ENCODE measurements at regions not wholly inside any gene's neighbourhood (a gene's known extent, or its start where the extent isn't known, plus 50 kb on each side); places are given as distances from the start of the nearest gene placed in this dataset.

DNA sequence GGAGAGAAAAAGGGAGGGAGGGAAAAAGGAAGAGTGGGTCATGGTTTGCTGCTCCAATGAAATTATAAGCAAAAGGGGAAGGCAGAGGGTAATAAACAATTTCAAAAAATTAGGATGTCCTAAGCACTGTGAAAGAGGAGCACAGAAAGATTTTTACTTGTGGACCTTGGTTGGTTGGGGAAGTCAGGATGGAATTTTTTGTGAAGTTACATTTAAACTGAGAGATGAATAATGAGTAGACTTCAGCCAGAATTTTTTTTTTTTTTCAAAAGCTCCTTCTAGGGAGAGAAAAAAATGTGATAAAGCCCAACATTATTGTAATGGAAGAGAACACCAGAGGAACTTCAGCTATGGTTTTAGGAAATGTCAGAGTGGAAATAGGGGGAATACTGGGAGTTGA, 515.9 kb upstream of the PAPPA start:
- Histone ChIP-seq H4K91ac (ENCODE audit: insufficient read length, low read depth, low read length) (no peak overlapping the region), H3K4ac (ENCODE audit: low read depth, low read length) (no peak overlapping the region), H3K9me3 (ENCODE audit: control insufficient read depth, low read depth, low read length) (no peaks in the 10 kb centered on the region), H3T11ph (ENCODE audit: low read length) (no peak overlapping the region), H3K27ac (ENCODE audit: insufficient read length, low read depth, low read length) (no peak overlapping the region), H3K23me2 (ENCODE audit: insufficient read length, low read depth, low read length, poor library complexity, severe bottlenecking) (no peaks in the 10 kb centered on the region), H3K27me3 (ENCODE audit: insufficient read depth, low read length) (no peaks in the 10 kb centered on the region), H4K20me1 (ENCODE audit: control insufficient read depth, insufficient read depth, insufficient read length) (no peaks in the 10 kb centered on the region), H4K5ac (ENCODE audit: insufficient read length, low read depth, low read length) (no peak overlapping the region), H2BK15ac (ENCODE audit: low read depth, low read length) (no peak overlapping the region), H2AK5ac (ENCODE audit: insufficient read length, low read length) (no peak overlapping the region), H4K8ac (replicated peaks; ENCODE audit: insufficient read length, low read depth, low read length) (no peak overlapping the region), H3K4me2 (ENCODE audit: insufficient read depth, insufficient read length, low read length) (no peak overlapping the region), H3K9ac (ENCODE audit: extremely low read depth, insufficient read length, low read length) (no peak overlapping the region), H3K14ac (ENCODE audit: insufficient read depth, low read length) (no peak overlapping the region), H3K56ac (ENCODE audit: insufficient read length, low read depth, low read length) (no peak overlapping the region), H2BK12ac (ENCODE audit: insufficient read length, low read depth, low read length) (no peak overlapping the region), H2BK5ac (ENCODE audit: insufficient read length, low read length) (no peak overlapping the region), H3K18ac (ENCODE audit: insufficient read length, low read depth, low read length) (no peak overlapping the region), H3K4me1 (ENCODE audit: insufficient read depth, low read length) (no peaks in the 10 kb centered on the region), H3K79me1 (ENCODE audit: insufficient read depth, low read depth, low read length, poor library complexity, severe bottlenecking) (no peaks in the 10 kb centered on the region), H2AFZ (ENCODE audit: low read length) (no peak overlapping the region), H3K79me2 (ENCODE audit: insufficient read depth, low read length) (no peaks in the 10 kb centered on the region), H2BK20ac (ENCODE audit: low read depth, low read length, poor library complexity, severe bottlenecking) (no peak overlapping the region), H3K23ac (ENCODE audit: insufficient read length, low read depth, low read length) (no peak overlapping the region), H2BK120ac (ENCODE audit: low read depth, low read length, poor library complexity, severe bottlenecking) (no peak overlapping the region)
- Mint-ChIP-seq H3K4me1 (no peaks in the 10 kb centered on the region), H3K9me3 (no peaks in the 10 kb centered on the region), H3K36me3 (ENCODE audit: insufficient read depth in 1 of 3, low read depth in 3 of 3) (no peaks in the 10 kb centered on the region), H3K27ac (no peak overlapping the region), H3K27me3 (ENCODE audit: low read depth) (peaks cover 3% of the 10 kb centered on the region), H3K4me3 (no peak overlapping the region)
- TF ChIP-seq, protein P1, sequence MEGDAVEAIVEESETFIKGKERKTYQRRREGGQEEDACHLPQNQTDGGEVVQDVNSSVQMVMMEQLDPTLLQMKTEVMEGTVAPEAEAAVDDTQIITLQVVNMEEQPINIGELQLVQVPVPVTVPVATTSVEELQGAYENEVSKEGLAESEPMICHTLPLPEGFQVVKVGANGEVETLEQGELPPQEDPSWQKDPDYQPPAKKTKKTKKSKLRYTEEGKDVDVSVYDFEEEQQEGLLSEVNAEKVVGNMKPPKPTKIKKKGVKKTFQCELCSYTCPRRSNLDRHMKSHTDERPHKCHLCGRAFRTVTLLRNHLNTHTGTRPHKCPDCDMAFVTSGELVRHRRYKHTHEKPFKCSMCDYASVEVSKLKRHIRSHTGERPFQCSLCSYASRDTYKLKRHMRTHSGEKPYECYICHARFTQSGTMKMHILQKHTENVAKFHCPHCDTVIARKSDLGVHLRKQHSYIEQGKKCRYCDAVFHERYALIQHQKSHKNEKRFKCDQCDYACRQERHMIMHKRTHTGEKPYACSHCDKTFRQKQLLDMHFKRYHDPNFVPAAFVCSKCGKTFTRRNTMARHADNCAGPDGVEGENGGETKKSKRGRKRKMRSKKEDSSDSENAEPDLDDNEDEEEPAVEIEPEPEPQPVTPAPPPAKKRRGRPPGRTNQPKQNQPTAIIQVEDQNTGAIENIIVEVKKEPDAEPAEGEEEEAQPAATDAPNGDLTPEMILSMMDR (conservative IDR thresholded peaks at IDR 0.05), result no peak
- DNase-seq, result no peak
